ENCODE measurements at regions not wholly inside any gene's neighbourhood (a gene's known extent, or its start where the extent isn't known, plus 50 kb on each side); places are given as distances from the start of the nearest gene placed in this dataset.
"Not testable (repeated sequence)": the region's sequence is repeated elsewhere in the genome, so short reads cannot be mapped to it uniquely, and the experiment has no call there.

- DNase-seq (ENCODE audit: low spot score) = peak; percentile 89
These were observed 107.6 kb downstream of the ETS2 start for GRCh38 chr21:38913120-38913892.

GRCh38 chr21:38912789-38913119 is 107.0 kb downstream of the ETS2 start:
- no peak for DNase-seq (ENCODE audit: low spot score)

- no peak for DNase-seq (ENCODE audit: low spot score)
These were observed 106.4 kb downstream of the ETS2 start for GRCh38 chr21:38912102-38912629.

- DNase-seq (ENCODE audit: low spot score) = no peak
These were observed 105.9 kb downstream of the ETS2 start for GRCh38 chr21:38911484-38912101.

GRCh38 chr21:38910390-38911067 is 104.8 kb downstream of the ETS2 start:
- no peak for DNase-seq (ENCODE audit: low spot score)

GRCh38 chr21:38909929-38910328 is 104.2 kb downstream of the ETS2 start:
- no peak for DNase-seq (ENCODE audit: low spot score)

- no peak for DNase-seq (ENCODE audit: low spot score)
These were observed 103.4 kb downstream of the ETS2 start for GRCh38 chr21:38909109-38909508.

DNA sequence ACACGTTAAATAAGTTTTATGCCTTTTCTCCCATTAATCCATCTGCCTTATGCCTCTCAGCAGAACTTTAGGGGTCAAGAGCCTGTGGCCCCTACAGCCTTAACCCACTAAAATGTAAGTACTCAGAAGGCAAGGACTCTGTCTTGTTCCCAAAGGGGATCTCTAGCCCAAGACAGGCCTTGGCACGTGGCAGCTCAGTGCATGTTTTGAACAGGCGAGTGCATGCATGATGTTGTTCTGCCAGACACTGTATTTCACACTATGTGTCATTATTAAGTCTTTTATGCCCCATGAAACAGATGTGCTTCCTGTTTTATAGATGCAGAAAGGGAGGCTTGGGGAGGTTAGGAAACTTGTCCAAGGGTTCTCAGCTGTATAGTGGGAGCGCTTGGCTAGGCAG is 102.8 kb downstream of the ETS2 start:
- DNase-seq (ENCODE audit: low spot score) = no peak

DNA sequence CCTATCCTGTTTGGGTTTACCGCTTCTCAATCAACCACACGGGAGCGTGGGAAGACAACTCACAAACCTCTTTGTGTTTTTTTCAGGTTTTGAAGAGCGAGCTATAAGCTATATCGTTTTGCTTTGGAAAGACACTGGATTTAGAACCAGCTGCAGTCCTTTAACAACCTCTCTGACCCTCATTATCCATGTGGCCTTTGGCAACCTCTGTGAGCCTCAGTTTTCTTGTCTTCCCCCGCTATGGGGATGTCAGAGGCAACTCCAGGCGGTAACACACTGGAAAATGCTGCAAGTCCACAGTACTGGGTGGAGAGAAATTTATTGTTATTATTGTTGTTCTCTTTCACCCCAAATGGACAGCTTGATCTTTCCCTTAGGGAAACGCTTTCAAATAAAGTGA is 100.0 kb downstream of the ETS2 start:
- DNase-seq (ENCODE audit: low spot score) = no peak

- DNase-seq (ENCODE audit: low spot score) = no peak
These were observed 99.6 kb downstream of the ETS2 start for GRCh38 chr21:38905328-38905727.

DNA sequence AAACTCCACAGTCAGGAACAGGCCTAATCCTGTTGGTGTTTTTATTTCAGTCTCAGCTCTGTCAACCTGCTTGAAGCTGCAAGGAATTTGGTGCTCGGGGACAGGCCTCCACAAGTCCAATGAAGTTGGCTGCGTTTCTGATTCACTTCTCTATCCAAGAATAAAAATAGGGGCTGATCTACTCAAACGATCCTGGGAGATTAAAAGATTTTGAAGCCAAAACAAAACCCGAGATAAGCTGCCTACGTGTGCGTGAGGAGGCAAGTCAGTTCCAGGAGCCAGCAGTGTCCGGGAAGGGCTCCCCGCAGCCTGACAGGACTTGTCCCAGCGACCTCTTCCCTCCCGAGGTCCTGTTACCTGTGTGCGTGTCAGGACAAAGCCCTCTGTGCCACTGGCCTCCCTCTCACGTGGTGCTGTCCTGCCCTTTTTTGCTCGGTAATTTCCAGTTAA is 98.0 kb downstream of the ETS2 start:
- no peak for DNase-seq (ENCODE audit: low spot score)

DNA sequence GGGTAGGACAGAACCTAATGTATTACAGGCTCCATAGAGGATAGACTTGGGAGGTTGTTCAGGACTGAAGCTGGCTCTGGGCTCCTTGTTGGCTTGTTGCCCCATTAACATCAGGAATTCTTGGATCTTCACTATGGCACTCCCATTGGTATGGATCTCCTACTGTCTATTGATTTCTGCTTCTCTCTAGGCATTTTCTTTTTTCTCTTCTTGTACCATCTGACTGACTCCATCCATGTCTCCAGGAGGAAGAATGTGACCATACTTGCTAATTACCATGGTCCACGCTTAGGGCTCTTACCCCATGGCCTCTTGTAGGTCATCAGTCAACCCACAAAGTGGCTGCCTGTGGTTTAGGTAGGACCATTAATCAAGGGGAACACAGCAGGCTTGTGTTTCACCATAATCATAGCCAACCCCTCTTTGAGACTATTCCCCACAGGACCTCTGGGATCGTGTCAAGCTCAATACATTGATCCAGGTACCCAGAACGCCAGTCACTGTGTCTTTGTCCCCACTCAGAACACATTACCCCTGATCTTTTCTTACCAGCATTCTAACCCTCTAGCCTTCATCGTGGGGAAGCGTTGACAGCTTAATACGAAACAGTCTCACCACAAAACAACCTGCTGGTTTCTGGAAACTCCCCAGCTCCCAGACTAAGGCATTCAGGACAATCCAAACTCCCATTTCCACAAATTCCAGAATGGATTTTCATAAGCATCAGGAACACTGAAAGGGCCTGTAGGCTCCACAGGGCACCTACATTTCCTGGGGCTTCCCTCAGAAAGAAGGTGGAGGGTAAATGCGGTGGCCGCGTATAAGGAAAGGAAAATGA is 97.1 kb downstream of the ETS2 start:
- DNase-seq (ENCODE audit: low spot score) = no peak

DNA sequence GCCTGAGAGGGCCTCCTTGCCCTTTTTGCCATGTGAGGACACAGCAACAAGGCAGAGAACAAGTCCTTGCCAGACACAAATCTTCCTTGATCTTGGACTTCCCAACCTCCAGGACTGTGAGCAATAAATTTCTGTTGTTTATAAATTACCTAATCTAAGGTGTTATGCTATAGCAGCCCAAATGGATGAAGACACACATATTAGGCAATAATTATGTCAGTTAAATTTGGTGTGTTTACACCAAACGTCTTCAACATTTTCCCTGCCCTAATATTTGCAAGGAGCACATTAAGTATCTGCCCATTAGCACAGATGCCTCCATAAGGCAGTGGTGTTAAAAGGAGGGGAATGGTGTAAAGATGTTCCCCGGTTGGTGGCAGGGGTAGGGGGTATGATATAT is 94.8 kb downstream of the ETS2 start:
- no peak for DNase-seq (ENCODE audit: low spot score)

- DNase-seq (ENCODE audit: low spot score) = not testable (repeated sequence)
These were observed 94.3 kb downstream of the ETS2 start for GRCh38 chr21:38899985-38900384.

GRCh38 chr21:38899277-38899947 is 93.7 kb downstream of the ETS2 start:
- no peak for DNase-seq (ENCODE audit: low spot score)

DNA sequence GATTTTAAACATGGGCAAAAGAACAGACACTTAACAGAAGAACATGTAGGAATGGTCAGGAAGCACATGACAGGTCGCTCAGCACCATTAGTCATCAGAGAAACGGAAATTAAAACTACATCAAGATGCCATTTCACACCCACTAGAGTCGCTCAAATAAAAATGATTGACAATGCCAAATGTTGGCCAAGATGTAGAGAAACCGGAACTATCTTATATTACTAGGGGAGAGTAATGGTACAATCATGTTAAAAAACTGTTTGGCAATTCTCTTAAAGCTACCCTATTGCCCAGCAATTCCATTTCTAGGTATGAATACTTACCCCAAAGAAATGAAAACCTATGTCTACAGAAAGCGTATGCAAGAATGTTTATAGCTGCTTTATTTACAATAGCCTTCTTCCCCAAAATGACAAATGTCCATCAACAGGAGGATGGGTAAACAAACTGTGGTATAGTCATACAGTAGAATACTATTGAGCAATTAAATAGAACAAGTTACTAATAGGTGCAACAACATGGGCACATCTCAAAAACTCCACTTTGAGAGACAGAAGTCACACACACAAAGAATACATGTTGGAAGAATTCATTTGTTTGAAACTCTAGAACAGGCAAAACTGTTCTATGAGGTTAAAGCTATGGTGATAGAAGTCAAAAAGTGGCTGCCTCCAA is 92.8 kb downstream of the ETS2 start:
- no peak for DNase-seq (ENCODE audit: low spot score)

DNA sequence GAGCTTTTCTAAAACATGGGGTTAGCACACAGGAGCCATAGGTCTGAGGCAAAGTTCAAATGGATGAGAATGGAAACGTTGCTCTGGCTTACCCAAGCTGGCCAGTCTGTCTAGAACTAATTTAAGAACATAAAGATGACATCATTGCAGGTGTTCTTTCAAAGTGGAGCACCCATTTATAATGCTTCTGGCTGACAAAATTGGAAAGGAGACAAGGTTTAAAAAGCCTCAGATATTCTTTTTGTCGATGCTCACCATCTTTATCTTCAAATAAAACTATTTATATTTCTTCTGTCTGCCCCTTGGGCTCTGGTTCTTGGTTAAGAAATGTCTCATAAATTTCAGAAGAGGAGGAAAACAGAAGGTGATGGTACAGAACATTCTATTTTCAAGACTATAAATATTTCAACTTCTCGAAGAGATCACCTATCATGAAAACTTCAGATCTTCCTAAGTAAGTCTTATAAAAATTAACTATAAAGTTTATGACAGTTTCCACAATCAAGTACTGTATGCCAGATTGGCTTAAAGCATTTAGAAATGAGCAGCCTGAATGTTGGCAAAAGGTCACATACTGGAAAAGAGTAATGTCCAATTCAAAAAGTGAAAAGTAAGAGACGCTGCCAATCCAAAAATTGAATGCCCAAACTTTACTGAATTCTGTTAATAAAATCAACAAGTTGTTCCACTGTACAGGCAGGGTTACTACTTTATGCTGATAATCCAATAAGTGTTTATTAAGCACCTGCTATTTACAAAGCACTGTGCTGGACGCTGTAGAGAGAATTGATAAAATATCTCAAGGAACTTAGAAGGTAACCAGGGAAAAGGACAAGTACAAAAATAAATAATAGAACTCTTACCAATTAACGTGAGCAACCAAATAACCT is 92.0 kb downstream of the ETS2 start:
- no peak for DNase-seq (ENCODE audit: low spot score)

GRCh38 chr21:38894899-38895298 is 89.2 kb downstream of the ETS2 start:
- DNase-seq (ENCODE audit: low spot score) = no peak

- DNase-seq (ENCODE audit: low spot score) = no peak
These were observed 83.3 kb downstream of the ETS2 start for GRCh38 chr21:38888991-38889561.

GRCh38 chr21:38887749-38888148 is 82.0 kb downstream of the ETS2 start:
- no peak for DNase-seq (ENCODE audit: low spot score)

Data from left forelimb (tissue), 1 donor.